T-helper 1 cell treated with Interleukin-12 subunit alpha and Interleukin-12 subunit beta and Interleukin-4 antibody, amounts not matched to agents 30 ng/mL and 1 ng/mL, for 36 hours (primary cell): ENCODE measurements at regions not wholly inside any gene's neighbourhood (a gene's known extent, or its start where the extent isn't known, plus 50 kb on each side); places are given as distances from the start of the nearest gene placed in this dataset.

Experiments used
- intact Hi-C: fragments of 100-400 bp; cut with micrococcal nuclease; formaldehyde crosslinking; loops from one replicate; pipeline ENCODE4 v1.15.1; 2024

DNA sequence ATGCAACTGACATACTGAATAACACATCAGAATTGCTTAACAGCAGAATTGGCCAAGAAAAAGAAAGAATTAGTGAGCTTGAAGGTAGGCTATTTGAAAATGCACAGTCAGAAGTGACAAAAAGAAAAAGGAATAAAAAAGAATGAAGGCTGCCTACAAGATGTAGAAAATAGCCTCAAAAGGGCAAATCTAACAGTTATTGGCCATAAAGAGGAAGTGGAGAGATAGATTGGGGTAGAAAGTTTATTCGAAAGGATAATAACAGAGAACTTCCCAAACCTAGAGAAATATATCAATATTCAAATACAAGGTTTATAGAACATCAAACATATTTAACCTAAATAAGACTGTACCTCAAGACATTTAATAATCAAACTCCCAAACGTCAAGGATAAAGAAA lies 67.5 kb downstream of the ATP6V1G3 start:
- intact Hi-C loops, result no loop called here

DNA sequence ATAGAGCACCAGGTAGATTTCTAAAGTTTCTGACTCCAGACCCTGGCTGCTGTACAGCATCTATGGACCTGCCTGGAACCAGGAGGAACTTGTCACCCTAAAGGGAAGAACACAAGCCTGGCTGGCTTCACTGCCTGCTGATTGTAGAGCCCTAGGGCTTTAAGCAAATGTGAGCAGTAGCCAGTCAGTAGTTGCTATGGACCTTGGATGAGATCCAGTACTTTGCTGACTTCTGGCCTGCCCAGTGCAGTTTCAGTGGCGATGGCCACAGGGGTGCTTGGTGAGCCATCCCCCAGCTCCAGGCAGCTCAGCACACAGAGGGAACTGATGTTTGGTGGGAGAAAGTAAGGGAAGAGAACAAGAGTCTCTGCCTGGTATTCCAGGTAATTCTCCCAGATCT lies 68.4 kb downstream of the ATP6V1G3 start:
- intact Hi-C loops, result no loop called here

DNA sequence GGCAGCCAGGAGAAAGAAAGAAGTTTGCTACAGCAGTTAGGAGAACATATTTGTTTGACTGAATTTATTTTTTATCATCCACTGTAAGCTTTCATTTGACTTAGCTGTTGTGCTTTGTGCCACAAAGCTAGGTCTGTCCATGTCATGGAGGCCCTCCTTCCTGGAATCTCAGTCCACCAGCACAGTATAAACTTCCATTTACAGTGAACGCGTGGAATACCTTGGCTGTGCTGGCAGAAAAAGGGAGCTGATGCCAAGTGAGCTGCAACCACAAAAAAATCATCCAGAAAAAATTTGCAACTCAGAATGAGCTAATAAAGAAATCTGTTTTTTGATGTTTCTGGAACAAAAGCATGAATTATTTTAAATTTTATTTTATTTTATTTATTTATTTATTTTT lies 72.6 kb downstream of the ATP6V1G3 start:
- intact Hi-C loops, result no loop called here

DNA sequence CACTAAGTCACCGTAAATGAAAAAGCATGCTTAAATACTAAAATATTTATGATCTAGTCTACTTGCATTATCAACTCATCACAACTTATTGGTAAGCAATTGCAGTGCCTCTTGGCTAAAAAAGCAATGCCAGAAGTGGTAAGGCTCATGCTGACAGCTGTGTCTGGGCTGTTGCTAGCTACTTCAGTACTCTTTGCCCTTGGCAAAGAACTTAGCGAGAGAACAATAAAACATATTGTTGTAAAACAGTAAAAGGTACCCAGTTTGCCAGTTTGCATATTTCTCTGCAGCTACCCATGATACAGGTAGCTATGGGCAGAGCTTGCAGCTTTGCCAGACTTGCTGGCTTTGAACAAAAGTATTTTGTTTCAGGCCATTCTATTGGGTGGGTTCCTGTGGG lies 73.1 kb downstream of the ATP6V1G3 start:
- intact Hi-C loops, result no loop called here

DNA sequence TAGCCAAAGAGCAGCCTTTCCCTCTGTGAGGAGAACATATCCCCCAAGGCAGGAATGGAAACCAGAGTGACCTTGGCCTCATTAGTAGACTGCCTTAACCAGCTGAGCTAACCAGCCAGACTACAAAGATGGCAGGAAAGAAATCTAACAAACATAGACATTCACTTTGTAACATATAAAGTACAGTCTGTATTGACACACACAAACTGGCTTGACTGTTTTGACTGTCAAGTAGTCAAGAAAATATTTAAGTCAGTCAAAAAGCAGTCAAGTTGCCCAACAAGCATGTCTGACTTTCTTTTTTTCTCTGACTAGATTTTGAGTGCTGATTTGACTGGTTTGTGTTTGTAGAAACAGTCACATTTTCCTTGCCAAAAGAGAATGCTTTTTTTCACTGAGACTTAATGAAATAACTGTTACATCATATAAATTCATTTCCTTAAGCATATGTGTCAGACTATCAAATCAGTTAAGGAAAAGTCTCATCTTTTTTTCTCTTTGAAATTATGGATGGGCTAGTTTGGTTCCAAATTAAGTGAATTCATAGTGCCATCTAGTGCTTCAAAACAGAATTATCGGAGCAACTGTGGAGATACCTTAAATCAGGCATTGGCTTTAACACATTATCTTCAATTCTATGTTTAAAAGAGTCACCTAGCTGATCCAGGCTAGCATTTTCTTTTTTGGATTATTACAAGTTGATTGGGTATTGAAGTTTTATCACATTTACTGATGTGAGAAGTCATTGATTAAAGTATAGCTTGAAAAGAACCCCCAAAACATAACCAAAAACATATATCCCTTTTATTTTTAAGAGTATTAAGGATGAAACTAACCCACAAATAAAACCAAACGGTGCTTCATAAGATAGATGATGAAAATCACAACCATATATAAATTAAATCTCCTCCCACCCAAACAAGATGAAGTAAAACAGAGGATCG lies 75.0 kb downstream of the ATP6V1G3 start:
- intact Hi-C loops, result loop anchor here (1.0 to 2.0 kb wide), 9 partner anchors 221 to 1065 kb away; partner anchors contain the start of gene NEK7

DNA sequence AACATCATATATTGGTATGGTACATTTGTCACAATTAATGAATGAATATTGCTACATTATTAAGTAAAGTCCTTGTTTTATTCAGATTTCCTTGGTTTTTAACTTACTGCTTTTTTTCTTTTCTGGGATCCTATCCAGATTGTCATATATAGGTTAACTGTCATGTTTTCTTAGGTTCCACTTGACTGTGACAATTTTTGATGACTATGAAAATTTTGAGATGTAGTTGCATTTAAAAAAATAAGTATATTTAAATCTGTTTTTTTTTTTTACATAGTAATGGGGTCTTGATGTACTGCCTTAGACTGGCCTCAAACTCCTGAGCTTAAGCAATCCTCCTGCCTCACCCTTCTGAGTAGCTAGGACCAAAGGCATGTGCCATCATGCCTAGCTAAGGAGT lies 76.8 kb downstream of the ATP6V1G3 start:
- intact Hi-C loops, result loop anchor here (2.0 kb wide), 2 partner anchors 539 to 595 kb away; no protein-coding TSS in a partner anchor

DNA sequence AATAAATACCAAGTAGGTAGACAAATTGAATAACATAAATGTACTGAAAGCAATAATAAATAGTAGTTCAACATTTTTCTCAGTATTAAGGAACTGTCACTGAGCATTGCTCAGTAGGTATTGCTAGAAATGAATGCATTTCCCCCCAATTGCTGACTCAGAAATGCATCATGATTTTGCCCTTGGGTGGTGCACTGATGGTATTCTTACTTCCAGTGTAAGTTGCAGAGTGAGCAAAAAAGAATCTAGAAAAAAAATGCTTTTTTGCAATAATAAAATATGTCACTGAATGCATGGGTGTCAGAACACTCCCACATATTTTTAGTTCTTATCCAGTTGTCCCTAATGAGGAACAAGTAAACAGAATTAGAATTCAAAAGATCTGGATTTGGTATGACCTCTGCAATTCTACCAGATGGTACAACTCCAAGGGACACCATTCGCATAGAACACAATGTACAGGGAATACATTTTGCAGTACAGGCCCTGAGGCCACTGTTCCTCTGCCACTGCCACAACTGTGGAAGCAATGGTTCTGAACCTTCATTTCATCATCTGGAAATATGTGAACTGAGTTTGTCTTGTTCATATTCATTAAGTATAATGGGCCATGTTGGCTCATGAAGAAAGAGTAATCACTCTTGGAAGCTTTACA lies 78.0 kb downstream of the ATP6V1G3 start:
- intact Hi-C loops, result no loop called here

DNA sequence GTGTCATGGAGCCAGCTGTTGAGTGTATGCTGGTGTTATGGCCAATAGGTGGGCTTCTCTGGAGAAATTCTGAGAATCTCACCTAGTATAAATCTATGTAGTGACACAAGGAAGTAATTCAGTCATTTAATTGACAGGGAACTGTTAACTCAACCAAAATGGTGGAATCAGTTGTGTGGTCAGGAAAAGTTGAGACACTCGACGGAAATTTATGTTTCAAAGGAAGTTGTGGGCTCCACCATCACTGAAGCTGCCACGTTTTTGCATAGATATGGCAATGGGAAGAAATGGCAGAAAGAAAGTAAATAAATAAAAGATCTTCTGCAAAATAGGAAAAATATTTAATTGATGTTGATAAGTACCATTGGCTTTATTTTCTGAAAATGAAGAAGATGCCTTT lies 84.5 kb downstream of the ATP6V1G3 start:
- intact Hi-C loops, result no loop called here

DNA sequence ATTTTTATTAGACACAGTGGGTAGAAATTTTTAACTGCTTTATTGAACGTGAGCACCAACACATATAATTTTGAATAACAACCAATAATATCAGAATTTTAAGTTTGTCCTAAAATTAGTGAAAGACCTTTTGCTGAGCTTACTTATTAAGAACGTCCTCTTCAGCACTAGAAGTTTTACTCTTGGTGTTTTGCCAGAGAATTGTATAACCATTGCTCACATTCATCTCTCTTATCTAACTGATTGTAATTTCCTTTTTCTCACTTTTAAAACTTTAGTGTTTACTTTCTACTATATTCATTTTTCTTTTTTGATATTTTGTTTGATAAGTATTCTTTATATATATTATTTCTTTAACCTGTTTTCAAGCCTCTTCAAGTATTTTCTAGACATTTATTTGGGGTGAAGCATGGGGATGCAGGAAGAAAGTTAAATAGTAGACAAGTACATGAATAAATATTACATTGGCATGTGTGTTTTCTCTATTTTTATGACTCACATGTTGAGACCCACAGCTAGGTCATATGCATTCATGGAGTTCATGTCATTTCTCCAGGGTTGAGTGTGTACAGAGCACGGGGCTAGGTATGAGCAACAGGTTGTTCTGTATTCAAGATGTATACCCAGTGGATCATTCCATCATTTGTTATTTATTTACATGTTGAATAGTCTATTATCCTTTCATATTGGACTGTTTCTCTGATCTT lies 90.6 kb downstream of the ATP6V1G3 start:
- intact Hi-C loops, result no loop called here

DNA sequence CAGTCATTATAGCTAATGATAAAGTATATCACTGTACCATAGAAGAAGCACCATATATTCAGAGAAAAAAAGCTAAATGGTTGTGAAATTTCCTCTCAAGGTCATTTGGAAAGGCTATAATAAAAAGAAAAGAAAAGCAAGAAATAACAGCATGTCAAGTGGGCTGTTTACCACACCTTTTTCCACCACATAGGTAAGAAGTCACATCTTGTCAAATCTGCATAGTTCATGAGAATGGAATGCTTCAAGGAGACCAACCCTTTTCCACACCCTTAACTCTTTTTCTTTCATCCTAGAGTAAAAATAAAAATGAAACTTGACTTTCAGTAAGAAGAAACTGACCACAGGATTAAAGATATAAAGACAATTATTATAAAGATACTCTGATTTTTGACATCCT lies 91.2 kb downstream of the ATP6V1G3 start:
- intact Hi-C loops, result no loop called here

DNA sequence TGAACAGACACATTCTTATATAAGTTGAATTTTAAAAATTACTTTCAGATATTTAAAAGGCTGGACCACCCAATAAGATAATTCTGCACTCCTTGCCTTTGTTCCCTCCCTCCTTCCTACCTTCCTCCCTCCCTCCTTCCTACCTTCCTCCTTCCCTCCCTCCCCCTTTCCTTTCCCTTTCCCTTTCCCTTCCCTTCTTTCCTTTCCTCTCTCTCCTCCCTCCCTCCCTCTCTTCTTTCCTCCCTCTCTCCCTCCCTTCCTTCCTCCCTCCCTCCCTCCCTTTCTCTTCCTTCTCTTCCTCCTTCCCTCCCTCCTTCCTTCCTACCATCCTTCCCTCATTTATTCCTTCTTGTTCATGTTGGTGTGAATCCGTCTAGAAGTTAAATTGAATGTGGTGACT lies 93.0 kb downstream of the ATP6V1G3 start:
- intact Hi-C loops, result no loop called here

DNA sequence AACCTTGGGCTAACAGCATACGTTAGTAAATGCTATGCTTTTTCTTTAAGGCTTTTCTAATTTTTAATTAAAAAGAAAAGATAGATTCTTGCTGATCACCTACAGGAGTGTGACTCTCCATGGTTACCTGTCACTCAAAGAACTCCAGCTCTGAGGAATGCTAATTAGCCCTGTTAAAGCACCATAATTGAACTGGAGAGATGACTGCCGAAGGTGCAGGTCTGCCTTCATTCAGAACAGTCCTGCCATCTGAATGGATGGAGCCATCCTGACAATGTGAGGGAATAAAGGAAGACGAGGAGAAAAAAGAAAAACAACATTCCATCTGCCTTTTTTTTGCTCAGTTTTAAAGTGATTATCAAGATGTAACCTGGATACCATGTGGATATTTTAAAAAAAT lies 94.6 kb downstream of the ATP6V1G3 start:
- intact Hi-C loops, result no loop called here

DNA sequence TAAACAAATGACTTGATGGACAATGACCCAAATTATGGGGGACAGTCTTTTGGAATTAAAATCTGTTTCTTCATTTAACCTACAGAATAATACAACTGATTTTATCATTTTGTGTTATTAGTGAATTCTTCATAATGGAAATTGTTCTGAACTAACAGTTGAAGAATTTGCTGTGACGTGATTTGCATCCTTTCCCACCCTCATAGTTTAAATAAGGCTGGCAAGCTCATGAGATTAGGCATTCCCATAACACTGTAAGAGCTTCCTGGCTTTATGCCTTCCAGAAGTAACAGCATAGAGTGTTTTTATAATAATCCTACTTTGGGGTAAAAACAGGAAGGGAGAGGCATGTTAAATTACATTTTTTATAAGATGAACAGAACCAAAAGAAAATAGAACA lies 95.7 kb downstream of the ATP6V1G3 start:
- intact Hi-C loops, result no loop called here

DNA sequence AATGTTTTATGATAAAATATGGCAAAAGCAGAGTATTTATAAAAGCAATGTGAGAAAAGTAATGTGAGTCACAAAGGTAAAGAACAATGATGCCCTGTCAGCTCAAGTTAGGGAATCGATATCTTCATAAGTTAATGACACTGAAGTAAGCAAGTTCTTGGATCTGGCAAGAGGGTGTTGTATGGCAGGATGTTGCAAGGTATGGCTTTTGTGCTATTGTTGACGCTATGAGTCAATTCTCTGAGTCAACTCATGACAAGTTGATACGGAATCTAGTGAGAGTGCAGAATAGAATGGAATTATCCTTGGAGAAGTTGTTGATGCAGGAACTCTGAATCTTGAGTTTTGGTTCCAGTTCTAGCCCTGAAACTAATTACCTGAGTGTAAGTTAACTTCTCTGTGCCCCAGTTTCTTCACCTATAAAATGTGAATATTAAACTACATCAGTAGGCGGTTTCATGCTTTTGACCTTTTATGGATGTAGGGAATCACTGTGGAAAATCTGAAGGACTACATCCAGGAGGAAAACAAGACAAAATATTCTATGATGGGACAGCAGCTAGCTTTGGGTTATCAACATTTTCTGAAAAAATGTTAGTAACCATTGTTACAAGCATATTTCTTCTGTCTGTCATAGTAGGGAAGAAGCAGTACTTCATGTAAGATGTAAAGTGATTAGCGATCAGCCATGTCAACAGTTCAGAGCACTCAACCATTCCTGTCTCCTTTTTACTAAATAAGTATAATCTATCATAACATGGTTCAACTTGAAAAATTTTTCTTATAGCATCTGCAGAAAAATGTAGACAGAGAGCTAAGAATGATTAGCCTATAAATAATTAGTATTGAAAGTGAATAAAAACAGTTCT lies 96.9 kb downstream of the ATP6V1G3 start:
- intact Hi-C loops, result no loop called here

DNA sequence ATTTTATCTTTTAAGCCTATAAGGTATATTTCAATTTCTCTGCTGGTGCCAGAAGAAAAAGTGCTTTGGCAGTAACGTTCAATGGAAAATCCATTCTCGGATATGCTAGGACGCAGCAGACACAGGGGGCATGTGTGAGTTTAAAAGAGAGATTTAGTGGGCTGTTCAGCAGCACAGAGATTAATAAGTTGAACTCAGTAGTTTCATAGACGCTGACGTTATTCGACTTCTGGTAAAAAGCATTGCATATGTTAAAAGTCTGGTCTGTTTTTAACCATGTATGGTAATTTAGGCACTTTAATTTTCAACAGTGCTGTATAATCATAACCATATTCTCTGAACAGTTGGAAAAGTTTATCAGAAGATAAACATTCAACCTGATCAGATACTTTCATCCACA lies 99.6 kb downstream of the ATP6V1G3 start:
- intact Hi-C loops, result no loop called here

DNA sequence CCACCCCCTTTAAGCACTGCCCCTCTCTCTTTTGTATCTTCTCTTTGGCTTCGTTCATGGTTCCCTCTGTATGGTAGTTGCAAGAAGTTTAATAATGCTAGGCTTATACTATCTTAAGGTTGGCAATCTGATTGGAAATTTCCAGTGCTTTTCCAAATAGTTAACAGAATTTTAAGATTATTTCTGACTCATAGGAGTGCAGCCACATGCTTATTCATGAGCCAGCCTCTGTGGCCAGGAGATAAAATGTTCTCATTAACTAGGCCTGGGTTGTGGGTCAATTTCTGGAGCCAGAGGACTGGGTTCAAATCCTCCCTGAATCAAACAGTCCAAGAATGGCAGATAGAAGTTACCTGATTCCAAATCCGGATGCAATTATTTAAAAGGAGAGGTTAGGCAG lies 103.1 kb downstream of the ATP6V1G3 start:
- intact Hi-C loops, result no loop called here

DNA sequence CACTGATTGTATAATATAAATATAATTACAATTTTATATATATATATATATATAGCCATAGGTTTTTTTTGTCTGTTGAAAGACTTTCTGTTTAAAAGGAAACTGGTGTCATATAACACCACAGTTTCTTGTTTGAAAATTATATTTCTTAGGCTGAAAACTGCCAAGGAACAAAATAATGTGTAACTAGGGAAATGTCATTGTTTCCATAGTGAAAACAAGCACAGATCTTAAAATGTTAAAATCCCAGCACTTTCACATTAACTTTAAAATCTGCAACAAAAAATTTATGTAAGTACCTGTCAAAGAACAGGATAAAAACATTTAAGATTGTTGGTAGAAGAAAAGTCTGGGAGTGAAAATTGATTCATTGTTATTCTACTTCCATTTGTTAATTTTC lies 104.2 kb downstream of the ATP6V1G3 start:
- intact Hi-C loops, result no loop called here

DNA sequence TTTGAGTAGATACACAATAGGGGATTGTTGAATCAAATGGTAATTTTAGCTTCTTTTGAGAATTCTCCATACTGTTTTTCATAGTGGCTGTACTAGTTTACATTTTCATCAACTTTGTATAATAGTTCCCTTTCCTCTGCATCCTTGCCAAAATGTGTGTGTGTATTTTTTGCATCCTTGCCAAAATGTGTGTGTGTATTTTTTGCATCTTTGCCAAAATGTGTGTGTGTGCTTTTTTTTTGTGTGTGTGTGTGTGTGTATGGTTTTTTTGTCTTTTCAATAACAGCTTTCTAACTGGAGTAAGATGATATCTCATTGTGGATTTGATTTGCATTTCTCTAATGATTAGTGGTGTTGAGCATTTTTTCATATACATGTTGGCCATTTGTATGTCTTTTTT lies 105.4 kb downstream of the ATP6V1G3 start:
- intact Hi-C loops, result no loop called here

DNA sequence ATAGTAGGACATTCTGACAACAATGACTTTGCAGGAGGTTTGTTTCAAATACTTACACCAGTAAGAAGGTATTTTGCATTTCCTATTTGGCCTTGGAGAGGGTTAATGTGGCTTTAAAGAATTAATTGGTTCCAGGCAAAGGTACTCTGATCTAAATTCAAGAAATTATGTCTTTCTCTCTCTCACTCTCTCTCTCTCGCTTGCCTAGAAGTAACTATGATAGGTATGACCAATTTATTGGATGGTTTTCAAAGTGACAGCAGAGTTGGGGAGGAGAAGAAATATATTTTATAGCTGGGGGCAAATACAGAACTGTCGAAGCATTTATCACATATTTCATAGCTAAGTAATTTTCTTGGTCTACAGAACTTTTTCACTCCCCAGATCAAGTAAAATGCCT lies 116.0 kb downstream of the ATP6V1G3 start:
- intact Hi-C loops, result no loop called here

DNA sequence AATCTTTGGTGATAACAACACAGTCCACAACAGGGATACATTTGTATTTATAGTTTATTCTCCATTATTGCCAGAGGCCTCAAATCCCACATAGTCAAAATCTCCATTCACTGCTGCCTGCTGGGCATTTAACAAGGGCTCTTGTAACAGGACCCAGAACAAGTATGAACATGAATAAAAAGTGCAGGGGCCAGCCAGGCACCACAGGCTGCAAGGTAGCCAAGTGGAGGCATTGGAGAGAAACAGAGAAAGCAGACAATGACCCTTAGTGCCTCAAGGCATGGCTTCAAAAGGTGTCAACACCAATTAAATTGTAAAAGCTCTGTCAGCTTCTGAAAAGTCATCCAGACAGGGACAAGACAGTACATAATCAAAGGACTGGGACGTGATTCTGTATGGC lies 116.8 kb downstream of the ATP6V1G3 start:
- intact Hi-C loops, result no loop called here

DNA sequence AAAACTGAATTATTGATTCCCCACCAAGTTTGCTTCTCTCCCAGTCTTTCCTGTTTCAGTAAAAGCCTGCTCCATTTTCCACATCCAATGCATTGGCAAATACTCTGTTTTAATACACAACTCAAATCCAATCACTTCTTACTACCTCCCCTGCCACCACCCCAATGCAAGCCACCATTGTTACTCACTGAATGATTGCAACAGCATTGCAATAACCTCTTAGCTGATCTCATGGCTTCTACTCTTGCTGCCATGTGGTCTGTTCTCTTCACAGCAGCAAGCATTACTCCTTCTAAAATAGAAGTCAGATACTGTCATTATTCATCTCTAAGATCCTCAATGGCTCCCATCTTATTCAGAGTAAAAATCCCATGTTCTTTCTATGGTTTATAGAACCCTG lies 123.4 kb downstream of the ATP6V1G3 start:
- intact Hi-C loops, result no loop called here
